ENCODE measurements at regions not wholly inside any gene's neighbourhood (a gene's known extent, or its start where the extent isn't known, plus 50 kb on each side); places are given as distances from the start of the nearest gene placed in this dataset.
"Not testable (repeated sequence)": the region's sequence is repeated elsewhere in the genome, so short reads cannot be mapped to it uniquely, and the experiment has no call there.

GRCh38 chr22:47623066-47623762 is 860.8 kb downstream of the TBC1D22A start:
- DNase-seq (ENCODE audit: low read depth): no peak

GRCh38 chr22:47622541-47622940 is 860.1 kb downstream of the TBC1D22A start:
- no peak for DNase-seq (ENCODE audit: low read depth)

- no peak for DNase-seq (ENCODE audit: low read depth)
These were observed 858.8 kb downstream of the TBC1D22A start for GRCh38 chr22:47621253-47621652.

GRCh38 chr22:47620391-47620790 is 857.9 kb downstream of the TBC1D22A start:
- no peak for DNase-seq (ENCODE audit: low read depth)

- no peak for DNase-seq (ENCODE audit: low read depth)
These were observed 857.2 kb downstream of the TBC1D22A start for GRCh38 chr22:47619631-47620030.

GRCh38 chr22:47618180-47619010 is 855.9 kb downstream of the TBC1D22A start:
- no peak for DNase-seq (ENCODE audit: low read depth)

- no peak for DNase-seq (ENCODE audit: low read depth)
These were observed 854.7 kb downstream of the TBC1D22A start for GRCh38 chr22:47617186-47617585.

- no peak for DNase-seq (ENCODE audit: low read depth)
These were observed 854.1 kb downstream of the TBC1D22A start for GRCh38 chr22:47616396-47617020.

- DNase-seq (ENCODE audit: low read depth): no peak
These were observed 852.6 kb downstream of the TBC1D22A start for GRCh38 chr22:47615051-47615450.

- DNase-seq (ENCODE audit: low read depth): no peak
These were observed 851.3 kb downstream of the TBC1D22A start for GRCh38 chr22:47613606-47614350.

GRCh38 chr22:47613181-47613580 is 850.7 kb downstream of the TBC1D22A start:
- not testable (repeated sequence) for DNase-seq (ENCODE audit: low read depth)

GRCh38 chr22:47612311-47612910 is 850.0 kb downstream of the TBC1D22A start:
- DNase-seq (ENCODE audit: low read depth): no peak

- DNase-seq (ENCODE audit: low read depth): no peak
These were observed 848.3 kb downstream of the TBC1D22A start for GRCh38 chr22:47610764-47611163.

GRCh38 chr22:47610281-47610680 is 847.8 kb downstream of the TBC1D22A start:
- DNase-seq (ENCODE audit: low read depth): no peak

- DNase-seq (ENCODE audit: low read depth): no peak
These were observed 847.2 kb downstream of the TBC1D22A start for GRCh38 chr22:47609653-47610052.

GRCh38 chr22:47608421-47608820 is 846.0 kb downstream of the TBC1D22A start:
- no peak for DNase-seq (ENCODE audit: low read depth)

- no peak for DNase-seq (ENCODE audit: low read depth)
These were observed 845.0 kb downstream of the TBC1D22A start for GRCh38 chr22:47607486-47607885.

- DNase-seq (ENCODE audit: low read depth): no peak
These were observed 844.0 kb downstream of the TBC1D22A start for GRCh38 chr22:47606426-47606825.

GRCh38 chr22:47605886-47606285 is 843.4 kb downstream of the TBC1D22A start:
- DNase-seq (ENCODE audit: low read depth): no peak

GRCh38 chr22:47605441-47605840 is 843.0 kb downstream of the TBC1D22A start:
- no peak for DNase-seq (ENCODE audit: low read depth)

- DNase-seq (ENCODE audit: low read depth): no peak
These were observed 842.1 kb downstream of the TBC1D22A start for GRCh38 chr22:47604563-47604962.

GRCh38 chr22:47602732-47603131 is 840.3 kb downstream of the TBC1D22A start:
- DNase-seq (ENCODE audit: low read depth): no peak
